Activated effector memory CD4-positive, alpha-beta T cell treated with anti-CD3 and anti-CD28 coated beads, Interleukin-2, amount 50 U/mL, for 16 hours (primary cell): ENCODE measurements at regions not wholly inside any gene's neighbourhood (a gene's known extent, or its start where the extent isn't known, plus 50 kb on each side); places are given as distances from the start of the nearest gene placed in this dataset.

Source experiments
- DNase-seq: peaks from one replicate; pipeline ENCODE4 v3.0.0-alpha.2; 2020

DNA sequence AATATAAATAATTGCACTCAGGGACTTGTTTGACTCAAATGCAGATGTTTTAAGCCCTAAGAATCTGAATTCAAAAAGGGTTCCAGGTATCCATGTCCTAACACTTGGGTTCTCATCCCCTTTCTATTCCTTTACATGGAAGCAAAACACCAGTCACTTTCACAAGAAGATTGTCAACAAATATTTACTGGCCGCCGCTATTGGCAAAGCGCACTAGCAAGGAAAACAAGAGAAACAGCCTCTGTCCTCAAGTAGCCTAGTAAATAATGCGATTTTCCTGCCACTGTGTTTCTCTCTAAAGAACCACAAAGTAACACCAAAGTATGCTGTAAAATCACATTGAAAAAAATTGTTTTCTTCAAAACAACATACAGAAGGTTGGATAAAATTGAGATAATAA, 66.7 kb upstream of the EZH2 start:
- peak; percentile 4 for DNase-seq

DNA sequence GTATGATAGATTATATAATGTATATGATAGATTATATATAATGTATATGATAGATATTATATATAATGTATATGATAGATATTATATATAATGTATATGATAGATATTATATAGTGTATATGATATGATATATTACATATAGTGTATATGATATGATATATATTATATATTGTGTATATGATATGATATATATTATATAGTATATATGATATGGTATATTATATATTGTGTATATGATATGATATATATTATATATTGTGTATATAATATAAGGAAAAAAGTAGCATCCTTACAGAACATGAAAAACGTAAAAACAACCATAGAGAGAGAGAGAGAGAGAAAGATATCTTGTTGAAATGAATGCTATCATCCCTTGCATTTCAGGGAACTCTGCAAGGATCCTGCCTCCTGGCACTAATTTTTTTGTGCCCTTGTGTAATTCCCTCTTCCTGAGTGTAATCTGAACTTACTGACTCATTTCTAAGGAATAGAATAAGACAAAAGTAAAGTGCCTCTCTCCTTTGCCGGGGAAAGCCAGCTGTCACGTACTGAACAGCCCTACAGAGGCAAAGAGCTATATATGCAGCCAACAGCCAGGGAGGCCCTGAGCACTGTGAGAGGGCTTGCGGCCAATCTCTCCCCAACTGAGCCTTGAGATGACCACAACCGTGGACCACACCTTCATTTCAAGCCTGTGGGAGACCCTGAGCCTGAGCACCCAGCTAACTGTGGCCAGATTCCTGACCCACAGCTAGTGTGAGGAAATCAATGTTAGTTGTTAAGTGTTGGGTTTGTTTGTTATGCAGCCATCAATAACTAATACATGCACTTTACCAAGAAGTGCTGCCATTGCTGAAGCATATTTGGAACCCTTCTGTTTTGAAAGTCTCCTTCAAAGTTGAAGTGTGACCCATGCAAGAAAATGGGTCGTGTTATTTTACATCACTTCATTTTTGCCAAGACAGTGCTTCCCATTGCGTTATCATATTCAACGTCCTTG, 61.1 kb upstream of the EZH2 start:
- DNase-seq: peak; percentile 28

DNA sequence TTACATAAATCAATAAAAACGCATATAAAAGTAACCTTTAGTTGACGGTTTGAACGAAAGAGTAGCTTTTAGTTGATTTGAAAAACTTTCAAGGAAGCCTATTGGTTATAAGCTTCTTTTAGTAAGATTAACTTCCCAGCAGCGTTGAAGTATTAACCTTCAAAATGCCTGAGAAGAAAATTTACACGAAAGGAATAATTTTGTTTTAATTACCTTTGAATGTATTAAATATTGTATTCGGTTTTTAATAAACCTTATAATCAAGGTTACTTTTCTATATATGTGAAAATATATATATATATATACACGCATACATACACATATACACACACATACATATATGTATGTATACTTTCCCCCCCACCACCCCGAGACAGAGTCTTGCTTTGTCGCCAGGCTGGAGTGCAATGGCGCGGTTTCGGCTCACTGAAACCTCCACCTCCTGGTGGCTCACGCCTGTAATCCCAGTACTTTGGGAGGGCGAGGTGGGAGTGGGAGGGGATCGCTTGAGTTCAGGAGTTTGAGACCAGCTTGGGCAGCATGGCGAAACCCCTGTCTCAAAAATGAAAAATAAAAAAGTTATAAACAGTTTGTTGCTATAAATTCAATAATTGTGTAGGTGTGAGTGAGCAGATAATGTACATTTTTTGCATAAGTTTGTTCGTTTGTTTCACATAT, 57.6 kb upstream of the EZH2 start:
- DNase-seq: peak; percentile 88

DNA sequence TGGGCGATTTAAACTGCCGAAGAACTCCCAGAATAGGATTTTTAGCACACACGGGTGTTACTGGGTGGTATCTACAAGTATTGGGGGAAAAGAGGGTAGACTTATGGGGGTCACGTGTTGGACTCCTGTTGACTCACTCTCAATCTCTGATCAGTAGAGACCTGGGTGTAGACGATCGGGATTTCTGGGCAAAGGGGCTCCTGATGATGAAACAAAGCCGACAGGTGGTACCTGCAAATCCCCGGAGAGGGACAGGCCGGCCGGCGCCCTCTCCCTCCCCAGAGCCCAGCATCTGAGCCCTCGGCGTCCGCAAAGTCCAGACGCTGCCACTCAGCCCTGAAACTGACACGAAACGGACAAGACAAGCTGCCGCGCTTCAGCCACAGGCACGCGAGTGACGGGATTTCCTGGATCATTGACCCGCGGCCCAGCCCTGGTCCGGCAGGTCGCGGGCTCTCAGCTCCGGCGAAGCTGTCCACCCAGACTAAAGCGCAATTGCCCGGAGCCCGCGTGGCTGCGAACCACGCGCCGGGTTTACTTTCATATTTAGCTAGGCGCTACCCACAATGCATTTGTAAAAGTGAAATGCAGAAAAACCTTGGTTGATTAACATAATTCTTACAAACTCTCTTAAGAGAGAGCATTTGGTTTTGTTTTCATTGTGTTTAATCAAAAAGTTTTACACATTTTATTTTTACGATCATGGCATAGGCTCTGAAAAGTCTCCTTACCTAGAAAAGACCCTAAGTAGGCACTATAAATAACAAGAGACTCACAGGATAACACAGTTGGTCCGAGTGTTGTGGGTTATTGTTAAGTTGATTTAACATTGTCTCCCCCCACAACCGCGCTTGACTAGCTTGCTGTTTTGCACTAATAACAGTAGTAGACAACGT, 56.9 kb upstream of the EZH2 start:
- DNase-seq: peak; percentile 89

DNA sequence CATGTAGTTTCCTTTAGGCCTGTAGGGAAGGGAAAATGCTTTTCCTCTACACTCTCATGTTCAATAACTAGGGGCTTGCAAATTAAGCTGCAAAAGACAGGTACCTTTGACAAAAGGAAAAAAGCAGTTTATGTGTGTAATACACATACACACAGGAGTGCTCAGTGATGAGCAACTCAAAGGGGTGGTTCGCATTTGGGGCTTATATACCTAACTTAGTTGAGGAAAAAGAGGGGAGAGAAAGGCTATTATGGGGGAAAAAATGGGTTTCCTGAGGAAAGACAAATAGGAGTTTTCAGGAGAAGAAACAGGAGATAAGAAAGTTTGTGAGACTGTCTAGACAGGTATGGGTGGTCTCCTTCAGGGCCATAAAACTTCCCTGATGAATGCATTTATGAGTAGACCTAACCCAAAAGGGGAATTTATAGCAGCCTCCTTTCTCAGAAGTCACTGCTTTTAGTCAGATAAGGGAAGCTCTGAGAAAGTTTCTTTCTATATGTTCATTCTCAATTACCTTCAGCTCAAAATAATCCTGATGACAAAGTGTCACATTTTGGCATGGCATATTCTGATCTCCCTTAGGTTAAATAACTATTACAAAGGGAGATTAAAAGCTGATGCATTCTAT, 55.2 kb upstream of the EZH2 start:
- no peak for DNase-seq

DNA sequence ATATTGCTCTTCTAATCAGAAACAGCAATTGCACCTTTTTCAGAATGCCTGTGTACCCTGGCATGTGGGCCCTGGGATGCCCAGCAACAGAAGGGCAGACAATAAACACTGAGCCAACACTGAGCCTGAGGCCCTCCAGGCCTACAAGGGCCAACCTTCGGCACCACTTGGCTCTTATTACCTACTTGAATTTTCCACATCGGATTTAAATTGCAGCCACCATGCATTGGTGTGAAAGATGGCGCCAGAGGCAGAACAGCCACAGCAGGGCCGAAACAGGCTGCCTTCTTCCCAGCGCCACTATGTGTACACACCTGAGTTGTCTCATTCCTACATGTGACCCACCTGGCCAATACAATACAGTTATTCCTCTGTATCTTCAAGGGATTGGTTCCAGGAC, 51.4 kb upstream of the EZH2 start:
- DNase-seq: peak; percentile 27
